Ascending aorta (tissue), 2 donors: ENCODE measurements at regions not wholly inside any gene's neighbourhood (a gene's known extent, or its start where the extent isn't known, plus 50 kb on each side); places are given as distances from the start of the nearest gene placed in this dataset.

ENCODE experiments used
- DNase-seq, 2 donors: peaks; one replicate each; pipeline ENCODE4 v3.0.0-alpha.2; 2019; ENCODE audit warnings: low spot score in 2 of 2
- H3K27ac ChIP-seq, 2 donors: fragments of 200-600 bp; sonication (generic); one replicate each; pipeline ENCODE4 v1.5.1; 2016 to 2017; ENCODE audit warnings: mild to moderate bottlenecking in 1 of 2
- H3K27me3 ChIP-seq: fragments of 200-600 bp; sonication (generic); one replicate; pipeline ENCODE4 v1.5.1; 2017
- H3K36me3 ChIP-seq, 2 donors: fragments of 200-600 bp; sonication (generic); one replicate each; pipeline ENCODE4 v1.5.1; 2016
- H3K4me1 ChIP-seq, 2 donors: fragments of 200-600 bp; sonication (generic); one replicate each; pipeline ENCODE4 v1.5.1; 2016 to 2017; ENCODE audit warnings: mild to moderate bottlenecking in 1 of 2
- H3K4me3 ChIP-seq, 2 donors: fragments of 200-600 bp; sonication (generic); one replicate each; pipeline ENCODE4 v1.5.1; 2016 to 2017; ENCODE audit warnings: mild to moderate bottlenecking in 1 of 2
- H3K9me3 ChIP-seq, 2 donors: fragments of 200-600 bp; sonication (generic); one replicate each; pipeline ENCODE4 v1.5.1; 2016
- CTCF ChIP-seq, 3 experiments: fragments of 200-600 bp in 2 of 3; fragments of 450-650 bp in 1 of 3; sonication (generic) in 2 of 3; IDR thresholded peaks; one replicate each; pipeline ENCODE4 v1.5.1; 2016 to 2019; ENCODE audit warnings: antibody characterized with exemption in 3 of 3, mild to moderate bottlenecking in 1 of 3, moderate library complexity in 1 of 3
- intact Hi-C: fragments of 100-400 bp; cut with DNase I; formaldehyde crosslinking; loops from one replicate; pipeline ENCODE4 v1.15.1; 2023

GRCh38 chr4:123835831-123836590 is 439.4 kb downstream of the SPRY1 start:
- Histone ChIP-seq H3K4me3 (no peak overlapping the region), H3K36me3 (no peaks in the 10 kb centered on the region), H3K27ac (no peak overlapping the region), H3K9me3 (no peaks in the 10 kb centered on the region), H3K27me3 (no peaks in the 10 kb centered on the region), H3K4me1 (peaks cover 3 to 17% of the 10 kb centered on the region in 2 donors)
- intact Hi-C loops: loop anchor here (10.0 kb wide), 1 partner anchor 879 kb away; the partner anchor contains the start of gene ANKRD50
- DNase-seq: no peak
- TF ChIP-seq CTCF (IDR thresholded peaks at IDR 0.05): no peak

- no peak for DNase-seq
- H3K36me3 ChIP-seq: no peaks in the 10 kb centered on the region
- no peaks in the 10 kb centered on the region for H3K9me3 ChIP-seq
- no peaks in the 10 kb centered on the region for H3K27me3 ChIP-seq
- H3K27ac ChIP-seq: no peak overlapping the region
- intact Hi-C loops: loop anchor here (10.0 kb wide), 1 partner anchor 878 kb away; the partner anchor contains the start of gene ANKRD50
- H3K4me3 ChIP-seq: no peak overlapping the region
- TF ChIP-seq CTCF (IDR thresholded peaks at IDR 0.05): no peak
- peaks cover 3 to 11% of the 10 kb centered on the region in 2 donors for H3K4me1 ChIP-seq
These were observed 440.4 kb downstream of the SPRY1 start for GRCh38 chr4:123836851-123837595.

- intact Hi-C loops: loop anchor here (10.0 kb wide), 1 partner anchor 876 kb away; the partner anchor contains the start of gene ANKRD50
These were observed 441.9 kb downstream of the SPRY1 start for GRCh38 chr4:123838474-123838873.

GRCh38 chr4:123840197-123840596 is 443.6 kb downstream of the SPRY1 start:
- H3K27ac ChIP-seq: no peak overlapping the region
- no peak for DNase-seq
- TF ChIP-seq CTCF (IDR thresholded peaks at IDR 0.05): no peak
- intact Hi-C loops: no loop called here
- H3K4me1 ChIP-seq: no peaks in the 10 kb centered on the region
- H3K9me3 ChIP-seq: no peaks in the 10 kb centered on the region
- no peak overlapping the region for H3K4me3 ChIP-seq
- no peaks in the 10 kb centered on the region for H3K36me3 ChIP-seq
- no peaks in the 10 kb centered on the region for H3K27me3 ChIP-seq

More at GRCh38 chr4:123838474-123838873, 441.9 kb downstream of the SPRY1 start:
- no peak for TF ChIP-seq CTCF (IDR thresholded peaks at IDR 0.05)
- no peaks in the 10 kb centered on the region for H3K36me3 ChIP-seq
- no peaks in the 10 kb centered on the region for H3K27me3 ChIP-seq
- no peak for DNase-seq
- no peak overlapping the region for H3K27ac ChIP-seq
- H3K9me3 ChIP-seq: no peaks in the 10 kb centered on the region
- H3K4me3 ChIP-seq: no peak overlapping the region
- H3K4me1 ChIP-seq: no peaks in the 10 kb centered on the region

- no peak overlapping the region for H3K27ac ChIP-seq
- TF ChIP-seq CTCF (IDR thresholded peaks at IDR 0.05): no peak
These were observed 445.0 kb downstream of the SPRY1 start for GRCh38 chr4:123841447-123842121.

More at GRCh38 chr4:123841447-123842121, 445.0 kb downstream of the SPRY1 start:
- no peaks in the 10 kb centered on the region for H3K27me3 ChIP-seq
- no peak overlapping the region for H3K4me3 ChIP-seq
- no peaks in the 10 kb centered on the region for H3K36me3 ChIP-seq
- DNase-seq: no peak
- H3K9me3 ChIP-seq: no peaks in the 10 kb centered on the region
- intact Hi-C loops: no loop called here
- H3K4me1 ChIP-seq: no peaks in the 10 kb centered on the region
